SKM-1 treated with dmso at 0.1 percent for 144 hours (cell line): ENCODE measurements at regions not wholly inside any gene's neighbourhood (a gene's known extent, or its start where the extent isn't known, plus 50 kb on each side); places are given as distances from the start of the nearest gene placed in this dataset.

Source experiments
- DNase-seq: peaks from one replicate; lab custom pipeline; 2025; ENCODE audit not compliant: unreplicated experiment; lab: John Stamatoyannopoulos, UW

GRCh38 chr16:86087011-86087895, 188.3 kb downstream of the IRF8 start:
- DNase-seq, result no peak

- DNase-seq, result no peak
These were observed 188.9 kb downstream of the IRF8 start for GRCh38 chr16:86087896-86088230.

DNA sequence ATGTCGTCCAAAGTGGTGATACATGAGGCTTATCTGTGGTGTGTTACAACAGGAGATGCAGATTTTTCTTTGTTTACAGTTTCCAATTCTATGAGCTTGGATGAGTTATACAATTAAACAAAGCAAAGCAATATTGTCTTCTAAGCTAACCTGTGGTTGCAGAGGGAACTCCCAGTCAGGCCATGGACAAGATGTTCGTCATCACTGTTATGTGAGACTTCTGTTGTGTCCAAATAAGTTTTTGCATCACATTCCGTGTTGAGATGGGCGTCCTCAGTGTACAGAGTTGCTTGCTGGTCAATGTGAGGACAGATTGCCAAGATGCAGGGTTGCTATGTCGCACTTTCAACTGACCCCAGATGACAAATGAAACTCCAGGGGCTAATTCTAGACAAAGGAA, 189.3 kb downstream of the IRF8 start:
- no peak for DNase-seq

- DNase-seq, result no peak
These were observed 189.9 kb downstream of the IRF8 start for GRCh38 chr16:86088816-86089215.

GRCh38 chr16:86089334-86089900, 190.5 kb downstream of the IRF8 start:
- DNase-seq, result no peak

GRCh38 chr16:86089991-86090390, 191.0 kb downstream of the IRF8 start:
- peak; percentile 7 for DNase-seq

DNA sequence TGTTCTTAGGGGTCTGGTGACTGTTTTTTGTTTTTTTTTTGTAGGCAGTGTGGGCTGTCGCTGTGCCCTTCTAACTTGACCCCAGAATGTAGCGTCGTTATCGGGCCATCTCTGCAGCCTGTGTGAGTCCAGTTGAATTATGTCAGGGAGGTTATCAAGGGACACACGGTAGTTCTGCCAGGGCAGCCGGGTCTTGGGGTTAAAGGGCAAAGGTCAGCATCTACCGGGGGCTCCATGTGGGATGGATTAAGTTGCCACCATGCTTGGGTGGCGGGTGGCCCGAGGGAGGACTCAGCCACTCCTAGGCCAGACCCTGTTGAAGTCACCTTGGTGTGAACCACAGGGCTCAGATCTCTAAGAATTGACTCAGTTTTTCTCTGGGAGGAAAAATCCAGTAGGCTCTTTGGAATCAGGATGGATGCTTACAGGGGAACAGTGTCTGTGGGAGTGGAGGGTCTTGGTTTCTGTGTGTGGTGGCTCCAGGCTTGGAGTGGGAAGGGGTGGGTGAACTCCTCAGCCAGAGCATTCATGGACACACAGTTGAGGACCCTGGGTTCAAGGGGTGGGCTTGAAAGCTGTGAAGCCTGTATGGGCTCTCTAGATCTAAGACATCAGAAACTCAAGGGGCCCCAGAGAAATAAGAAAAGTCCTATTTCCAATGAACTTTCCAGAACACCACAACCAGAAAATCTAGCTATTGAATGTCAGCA, 191.7 kb downstream of the IRF8 start:
- no peak for DNase-seq

GRCh38 chr16:86091976-86092375, 193.0 kb downstream of the IRF8 start:
- DNase-seq, result no peak

- DNase-seq, result no peak
These were observed 193.9 kb downstream of the IRF8 start for GRCh38 chr16:86092586-86093480.

DNA sequence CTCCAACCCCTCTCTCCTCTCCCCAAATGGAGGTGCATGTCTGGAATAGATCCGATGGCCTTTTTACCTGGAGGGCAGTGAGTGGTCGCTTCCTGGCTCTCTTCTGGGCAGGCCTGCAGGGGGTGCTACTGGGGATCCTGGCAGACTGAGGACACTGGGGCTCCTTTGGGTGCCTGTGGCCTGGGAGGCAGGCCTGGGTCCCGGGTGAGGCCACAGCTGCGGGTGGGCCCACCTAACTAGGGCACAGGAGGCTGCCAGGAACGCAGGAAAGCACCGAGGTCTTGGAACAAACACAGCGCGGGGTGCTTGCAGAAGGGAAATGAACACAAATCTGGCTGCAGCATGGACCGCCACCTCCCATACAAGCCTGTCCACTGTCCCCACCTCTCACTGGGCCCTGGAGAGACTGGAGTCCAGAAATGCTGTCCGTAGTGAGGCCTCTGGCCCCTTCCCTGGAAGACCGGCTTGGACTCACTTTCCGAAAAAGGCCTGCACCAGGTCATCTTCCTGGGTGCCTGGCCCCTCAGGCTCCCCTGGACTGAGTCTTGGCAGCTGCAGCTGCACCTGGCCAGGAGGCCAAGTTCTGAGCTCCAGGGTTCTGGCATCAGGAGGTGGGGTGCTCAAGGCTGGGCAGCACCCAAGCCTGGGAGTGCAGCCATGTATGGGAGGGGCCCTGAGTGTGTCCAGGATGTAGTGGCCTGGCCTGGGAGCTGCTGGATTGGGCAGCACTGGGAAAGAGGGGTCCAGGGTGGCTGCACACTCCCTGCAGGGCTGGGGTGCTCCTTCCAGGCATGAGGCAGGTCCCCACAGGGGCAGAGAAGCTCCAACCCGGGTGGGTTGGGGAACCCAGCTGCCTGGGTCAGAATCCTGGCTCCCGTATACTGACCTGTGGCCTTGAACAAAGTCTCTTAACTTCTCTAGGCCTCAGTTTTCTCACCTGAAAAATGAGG, 195.1 kb downstream of the IRF8 start:
- DNase-seq, result no peak

- no peak for DNase-seq
These were observed 196.3 kb downstream of the IRF8 start for GRCh38 chr16:86095131-86095752.

GRCh38 chr16:86095906-86096485, 197.0 kb downstream of the IRF8 start:
- no peak for DNase-seq

DNA sequence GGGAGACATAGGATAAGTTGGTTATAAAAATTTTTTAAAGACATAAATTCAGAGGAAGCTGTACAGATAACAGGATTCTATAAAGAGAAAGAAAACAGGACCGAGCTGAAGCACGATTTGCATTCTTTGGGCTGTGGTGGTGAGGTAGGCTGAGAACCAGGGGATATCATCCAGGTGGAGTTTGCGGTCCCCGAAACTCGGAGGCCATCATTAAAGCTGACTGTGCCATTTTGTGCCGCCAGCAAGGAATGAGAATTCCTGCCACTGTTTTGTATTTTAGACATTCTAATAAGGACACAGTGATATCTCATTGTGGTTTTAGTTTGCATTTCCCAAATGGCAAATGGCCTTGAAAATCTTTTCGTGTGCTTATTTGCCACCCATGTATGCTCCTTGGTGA, 197.9 kb downstream of the IRF8 start:
- DNase-seq, result no peak

DNA sequence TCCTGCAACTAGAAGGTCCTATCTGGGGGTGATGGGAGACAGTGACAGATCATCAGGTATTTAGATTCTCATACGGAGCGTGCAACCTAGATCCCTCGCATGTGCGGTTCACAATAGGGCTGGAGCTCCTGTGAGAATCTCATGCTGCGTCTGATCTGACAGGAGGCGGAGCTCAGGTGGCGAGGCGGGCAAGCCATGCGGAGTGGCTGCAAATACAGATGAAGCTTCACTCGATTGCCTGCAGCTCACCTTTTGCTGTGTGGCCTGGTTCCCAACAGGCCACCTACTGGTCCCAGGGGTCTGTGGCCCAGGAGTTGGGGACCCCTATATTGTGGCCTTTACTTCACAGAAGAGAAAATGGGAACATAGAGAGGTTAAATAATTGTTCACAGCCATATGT, 200.4 kb downstream of the IRF8 start:
- no peak for DNase-seq

- DNase-seq, result no peak
These were observed 201.5 kb downstream of the IRF8 start for GRCh38 chr16:86100205-86101136.

GRCh38 chr16:86101137-86101896, 202.4 kb downstream of the IRF8 start:
- DNase-seq, result no peak

DNA sequence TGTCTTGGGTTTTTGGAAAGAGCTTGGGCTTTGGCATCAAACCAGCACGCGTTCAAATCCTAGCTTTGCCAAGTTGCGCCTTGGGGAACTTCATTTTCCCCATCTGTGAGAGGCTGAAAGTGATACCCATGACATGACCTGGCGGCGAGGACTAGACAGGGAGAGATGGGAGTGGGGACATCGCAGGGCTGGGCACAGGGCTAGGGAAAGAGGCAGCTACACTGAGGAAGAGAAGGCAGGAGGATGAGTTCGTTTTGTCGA, 202.9 kb downstream of the IRF8 start:
- DNase-seq, result no peak

DNA sequence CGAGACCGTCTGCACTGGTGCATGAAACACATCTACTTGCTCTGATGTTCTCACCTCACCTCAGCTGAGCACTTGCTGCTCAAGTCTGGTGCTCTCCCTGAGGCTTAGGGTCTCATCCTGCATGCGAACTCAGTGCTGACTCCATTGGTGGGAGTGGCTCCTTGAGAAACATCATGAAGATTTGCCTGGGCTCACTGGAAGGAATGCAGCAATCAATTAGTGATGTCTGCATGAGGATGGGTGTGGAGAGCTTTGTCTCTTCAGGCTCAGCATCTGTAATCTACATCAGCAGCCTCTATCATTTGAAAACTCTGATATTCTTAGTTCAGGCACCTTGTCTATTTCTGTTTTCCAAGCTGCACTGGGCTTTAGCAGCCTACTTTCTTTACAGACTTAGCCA, 204.4 kb downstream of the IRF8 start:
- DNase-seq, result no peak
